ENCODE measurements at regions not wholly inside any gene's neighbourhood (a gene's known extent, or its start where the extent isn't known, plus 50 kb on each side); places are given as distances from the start of the nearest gene placed in this dataset.

GRCh38 chr3:87867001-87867400 lies 191.8 kb downstream of the CGGBP1 start:
- Histone ChIP-seq H3K79me2 (ENCODE audit: insufficient read depth, low read length) (no peaks in the 10 kb centered on the region), H2AFZ (ENCODE audit: low read length) (no peak overlapping the region), H3K9ac (ENCODE audit: insufficient read depth, low read depth, low read length) (no peak overlapping the region), H4K20me1 (ENCODE audit: insufficient read depth, low read length) (no peaks in the 10 kb centered on the region), H3K36me3 (replicated peaks in 1 of 2; ENCODE audit: control insufficient read depth in 1 of 2, insufficient read depth in 2 of 2, low read length in 2 of 2) (no peaks in the 10 kb centered on the region), H3K27ac (ENCODE audit: extremely low read length, insufficient read depth, low read length) (no peak overlapping the region), H3K9me3 (ENCODE audit: low read length) (peaks cover 16% of the 10 kb centered on the region), H3K4me3 (replicated peaks in 1 of 3; ENCODE audit: insufficient read depth in 1 of 3, low read depth in 2 of 3, low read length in 3 of 3) (no peak overlapping the region), H3K4me2 (ENCODE audit: low read depth, low read length) (no peak overlapping the region), H3K4me1 (ENCODE audit: insufficient read depth, low read length) (no peaks in the 10 kb centered on the region), H3K27me3 (ENCODE audit: control insufficient read depth in 1 of 2, insufficient read depth in 2 of 2, low read length in 2 of 2) (no peaks in the 10 kb centered on the region)
- ATAC-seq = no peak
- BruUV-seq (replicated peaks) = no TSS peak
- ChIA-PET CTCF (ENCODE audit: low intra/inter-chr PET ratio, low total read pairs) (no interaction called here), POLR2A (no interaction called here)
- no peak for FAIRE-seq
- no peak for DNase-seq (ENCODE audit: low spot score)
- in situ Hi-C loops (cut with HindIII; ENCODE audit: extremely low pct_ligation_motif_present, low pct_unique_long_range_greater_than_20kb) = no loop called here
- WGBS (ENCODE audit: low lambda C conversion rate) = 0% methylated on average over 2 of the region's 2 CpGs
- intact Hi-C loops (cut with micrococcal nuclease; ENCODE audit: unreplicated experiment) = no loop called here
- TF ChIP-seq PRMT3 (CRISPR knock-in tag; IDR thresholded peaks at IDR 0.05; ENCODE audit: borderline replicate concordance, low read depth) (no peak), ERF (CRISPR knock-in tag; IDR thresholded peaks at IDR 0.05) (no peak), FOXA1 (IDR thresholded peaks at IDR 0.05) (no peak), FOXA1 (CRISPR knock-in tag; IDR thresholded peaks at IDR 0.05) (no peak), ZNF800 (CRISPR knock-in tag; IDR thresholded peaks at IDR 0.05) (no peak), FOXO1 (CRISPR knock-in tag; IDR thresholded peaks at IDR 0.05) (no peak)

- Histone ChIP-seq H3K79me2 (ENCODE audit: insufficient read depth, low read length) (no peaks in the 10 kb centered on the region), H3K36me3 (replicated peaks in 1 of 2; ENCODE audit: control insufficient read depth in 1 of 2, insufficient read depth in 2 of 2, low read length in 2 of 2) (no peaks in the 10 kb centered on the region), H3K9me3 (ENCODE audit: low read length) (no peaks in the 10 kb centered on the region), H3K9ac (ENCODE audit: insufficient read depth, low read depth, low read length) (no peak overlapping the region), H3K4me1 (ENCODE audit: insufficient read depth, low read length) (no peaks in the 10 kb centered on the region), H3K4me3 (replicated peaks in 1 of 3; ENCODE audit: insufficient read depth in 1 of 3, low read depth in 2 of 3, low read length in 3 of 3) (no peak overlapping the region), H4K20me1 (ENCODE audit: insufficient read depth, low read length) (no peaks in the 10 kb centered on the region), H3K4me2 (ENCODE audit: low read depth, low read length) (no peak overlapping the region), H3K27ac (ENCODE audit: extremely low read length, insufficient read depth, low read length) (no peak overlapping the region), H3K27me3 (ENCODE audit: control insufficient read depth in 1 of 2, insufficient read depth in 2 of 2, low read length in 2 of 2) (no peaks in the 10 kb centered on the region), H2AFZ (ENCODE audit: low read length) (no peak overlapping the region)
- in situ Hi-C loops (cut with HindIII; ENCODE audit: extremely low pct_ligation_motif_present, low pct_unique_long_range_greater_than_20kb) (no loop called here), intact Hi-C loops (cut with micrococcal nuclease; ENCODE audit: unreplicated experiment) (no loop called here)
- no peak for TF ChIP-seq ZNF275 (CRISPR knock-in tag; IDR thresholded peaks at IDR 0.05; ENCODE audit: borderline replicate concordance)
- no TSS peak for BruUV-seq (replicated peaks)
- no peak for ATAC-seq
- WGBS (ENCODE audit: low lambda C conversion rate) = 0% methylated on average over 1 of the region's 1 CpG
- POLR2A ChIA-PET = no interaction called here
- CTCF ChIA-PET (ENCODE audit: low intra/inter-chr PET ratio, low total read pairs) = no interaction called here
- FAIRE-seq = no peak
- no peak for DNase-seq (ENCODE audit: low spot score)
These were observed 202.7 kb downstream of the CGGBP1 start for GRCh38 chr3:87856126-87856525.

All from HepG2 (cell line).